ENCODE measurements at regions not wholly inside any gene's neighbourhood (a gene's known extent, or its start where the extent isn't known, plus 50 kb on each side); places are given as distances from the start of the nearest gene placed in this dataset.
"Not testable (repeated sequence)": the region's sequence is repeated elsewhere in the genome, so short reads cannot be mapped to it uniquely, and the experiment has no call there.

GRCh38 chrX:39427906-39428305 is 626.6 kb downstream of the MID1IP1 start:
- H3K4me1 ChIP-seq (ENCODE audit: control insufficient read depth, low read length): no peaks in the 10 kb centered on the region
- no peaks in the 10 kb centered on the region for H3K27me3 ChIP-seq (ENCODE audit: control insufficient read depth, low read length)
- H3K4me2 ChIP-seq (ENCODE audit: low read length): no peak overlapping the region
- no peaks in the 10 kb centered on the region for H3K9me3 ChIP-seq (ENCODE audit: control insufficient read depth, insufficient read depth, low read length)
- H3F3A ChIP-seq (ENCODE audit: control insufficient read depth, insufficient read depth): no peaks in the 10 kb centered on the region
- TF ChIP-seq EZH2phosphoT487 (IDR thresholded peaks at IDR 0.05; ENCODE audit: borderline replicate concordance, low read length) (no peak), CTCF (IDR thresholded peaks at IDR 0.05; ENCODE audit: low read depth, low read length, poor library complexity, severe bottlenecking) (no peak)
- no peak overlapping the region for H3K27ac ChIP-seq (ENCODE audit: low read depth, low read length)
- no peaks in the 10 kb centered on the region for H3K9me2 ChIP-seq (replicated peaks; ENCODE audit: control insufficient read depth, low read length)
- no peak overlapping the region for H3K4me3 ChIP-seq (ENCODE audit: low read length)
- H3K79me2 ChIP-seq (ENCODE audit: control insufficient read depth, low read length): no peaks in the 10 kb centered on the region
- no peaks in the 10 kb centered on the region for H4K20me1 ChIP-seq (ENCODE audit: control insufficient read depth, insufficient read depth, low read depth, low read length)
- no peaks in the 10 kb centered on the region for H3K36me3 ChIP-seq (ENCODE audit: control insufficient read depth, low read length)

- Histone ChIP-seq H3F3A (ENCODE audit: control insufficient read depth, insufficient read depth) (no peaks in the 10 kb centered on the region), H3K27ac (ENCODE audit: low read depth, low read length) (no peak overlapping the region), H3K4me3 (ENCODE audit: low read length) (no peak overlapping the region), H3K27me3 (ENCODE audit: control insufficient read depth, low read length) (no peaks in the 10 kb centered on the region), H3K4me2 (ENCODE audit: low read length) (no peak overlapping the region), H3K9me2 (replicated peaks; ENCODE audit: control insufficient read depth, low read length) (no peaks in the 10 kb centered on the region), H3K79me2 (ENCODE audit: control insufficient read depth, low read length) (no peaks in the 10 kb centered on the region), H4K20me1 (ENCODE audit: control insufficient read depth, insufficient read depth, low read depth, low read length) (no peaks in the 10 kb centered on the region), H3K4me1 (ENCODE audit: control insufficient read depth, low read length) (no peaks in the 10 kb centered on the region), H3K36me3 (ENCODE audit: control insufficient read depth, low read length) (no peaks in the 10 kb centered on the region), H3K9me3 (ENCODE audit: control insufficient read depth, insufficient read depth, low read length) (no peaks in the 10 kb centered on the region)
- TF ChIP-seq CTCF (IDR thresholded peaks at IDR 0.05; ENCODE audit: low read depth, low read length, poor library complexity, severe bottlenecking): no peak
- TF ChIP-seq EZH2phosphoT487 (IDR thresholded peaks at IDR 0.05; ENCODE audit: borderline replicate concordance, low read length): no peak
Measured at GRCh38 chrX:39430551-39430950, 629.3 kb downstream of the MID1IP1 start.

- no peak overlapping the region for H3K4me2 ChIP-seq (ENCODE audit: low read length)
- H3K4me1 ChIP-seq (ENCODE audit: control insufficient read depth, low read length): no peaks in the 10 kb centered on the region
Measured at GRCh38 chrX:39431893-39432292, 630.6 kb downstream of the MID1IP1 start.

DNA sequence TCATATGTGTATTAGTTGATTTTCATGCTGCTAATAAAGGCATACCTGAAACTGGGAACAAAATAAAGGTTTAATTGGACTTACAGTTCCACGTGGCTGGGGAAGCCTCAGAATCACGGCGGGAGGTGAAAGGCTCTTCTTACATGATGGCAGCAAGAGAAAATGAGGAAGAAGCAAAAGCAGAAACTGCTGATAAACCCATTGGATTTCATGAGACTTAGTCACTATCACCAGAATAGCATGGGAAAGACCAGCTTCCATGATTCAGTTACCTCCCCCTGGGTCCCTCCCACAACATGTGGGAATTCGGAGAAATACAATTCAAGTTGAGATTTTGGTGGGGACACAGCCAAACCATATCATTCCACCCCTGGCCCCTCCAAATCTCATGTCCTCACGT is 633.4 kb downstream of the MID1IP1 start:
- not testable (repeated sequence) for H3K27ac ChIP-seq (ENCODE audit: low read depth, low read length); H3K36me3 ChIP-seq (ENCODE audit: control insufficient read depth, low read length); H3K4me3 ChIP-seq (ENCODE audit: low read length); H3K9me3 ChIP-seq (ENCODE audit: control insufficient read depth, insufficient read depth, low read length); H4K20me1 ChIP-seq (ENCODE audit: control insufficient read depth, insufficient read depth, low read depth, low read length); H3F3A ChIP-seq (ENCODE audit: control insufficient read depth, insufficient read depth); H3K27me3 ChIP-seq (ENCODE audit: control insufficient read depth, low read length); H3K4me1 ChIP-seq (ENCODE audit: control insufficient read depth, low read length); H3K79me2 ChIP-seq (ENCODE audit: control insufficient read depth, low read length); H3K9me2 ChIP-seq (replicated peaks; ENCODE audit: control insufficient read depth, low read length); H3K4me2 ChIP-seq (ENCODE audit: low read length)

More at GRCh38 chrX:39431893-39432292, 630.6 kb downstream of the MID1IP1 start:
- H3F3A ChIP-seq (ENCODE audit: control insufficient read depth, insufficient read depth): no peaks in the 10 kb centered on the region
- H3K36me3 ChIP-seq (ENCODE audit: control insufficient read depth, low read length): no peaks in the 10 kb centered on the region
- no peak overlapping the region for H3K4me3 ChIP-seq (ENCODE audit: low read length)
- H3K9me3 ChIP-seq (ENCODE audit: control insufficient read depth, insufficient read depth, low read length): no peaks in the 10 kb centered on the region
- H3K9me2 ChIP-seq (replicated peaks; ENCODE audit: control insufficient read depth, low read length): no peaks in the 10 kb centered on the region
- no peaks in the 10 kb centered on the region for H4K20me1 ChIP-seq (ENCODE audit: control insufficient read depth, insufficient read depth, low read depth, low read length)
- no peaks in the 10 kb centered on the region for H3K79me2 ChIP-seq (ENCODE audit: control insufficient read depth, low read length)
- H3K27ac ChIP-seq (ENCODE audit: low read depth, low read length): no peak overlapping the region
- H3K27me3 ChIP-seq (ENCODE audit: control insufficient read depth, low read length): no peaks in the 10 kb centered on the region
- no peak for TF ChIP-seq CTCF (IDR thresholded peaks at IDR 0.05; ENCODE audit: low read depth, low read length, poor library complexity, severe bottlenecking)
- TF ChIP-seq EZH2phosphoT487 (IDR thresholded peaks at IDR 0.05; ENCODE audit: borderline replicate concordance, low read length): no peak

GRCh38 chrX:39436538-39436937 is 635.3 kb downstream of the MID1IP1 start:
- not testable (repeated sequence) for H3K4me3 ChIP-seq (ENCODE audit: low read length); H3K4me2 ChIP-seq (ENCODE audit: low read length); H3K4me1 ChIP-seq (ENCODE audit: control insufficient read depth, low read length); H3K9me2 ChIP-seq (replicated peaks; ENCODE audit: control insufficient read depth, low read length); H3F3A ChIP-seq (ENCODE audit: control insufficient read depth, insufficient read depth); H3K27ac ChIP-seq (ENCODE audit: low read depth, low read length); H3K36me3 ChIP-seq (ENCODE audit: control insufficient read depth, low read length); H3K79me2 ChIP-seq (ENCODE audit: control insufficient read depth, low read length); H4K20me1 ChIP-seq (ENCODE audit: control insufficient read depth, insufficient read depth, low read depth, low read length); H3K27me3 ChIP-seq (ENCODE audit: control insufficient read depth, low read length); H3K9me3 ChIP-seq (ENCODE audit: control insufficient read depth, insufficient read depth, low read length)

Data from DOHH2 (cell line).